Hindlimb muscle (tissue), 1 donor: ENCODE measurements at regions not wholly inside any gene's neighbourhood (a gene's known extent, or its start where the extent isn't known, plus 50 kb on each side); places are given as distances from the start of the nearest gene placed in this dataset.

Experiments
- DNase-seq: peaks from one replicate; pipeline ENCODE4 v3.0.0-alpha.2; 2013

- no peak for DNase-seq
Measured at GRCh38 chr10:52615331-52615730, 157.3 kb downstream of the MBL2 start.

GRCh38 chr10:52615756-52616394 lies 156.7 kb downstream of the MBL2 start:
- DNase-seq, result no peak

DNA sequence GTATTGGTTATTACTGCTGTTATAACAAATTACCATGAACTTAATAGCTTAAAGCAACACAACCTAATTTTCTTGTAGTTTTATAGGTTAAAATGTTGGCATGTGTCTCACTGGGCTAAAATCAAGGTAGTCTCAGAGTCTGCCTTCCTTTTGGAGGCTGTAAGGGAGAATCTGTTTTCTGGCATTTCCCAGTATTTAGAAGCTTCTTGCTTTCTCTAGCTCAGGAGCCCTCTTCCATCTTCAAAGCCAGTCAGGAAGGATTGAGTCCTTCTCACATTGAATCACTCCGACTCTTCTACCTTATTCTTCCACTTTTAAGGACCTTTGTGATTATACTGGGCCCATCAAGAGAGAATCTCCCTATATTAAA lies 156.2 kb downstream of the MBL2 start:
- DNase-seq, result no peak

GRCh38 chr10:52617346-52617745 lies 155.2 kb downstream of the MBL2 start:
- DNase-seq, result no peak

- DNase-seq, result no peak
Measured at GRCh38 chr10:52619052-52619451, 153.5 kb downstream of the MBL2 start.

DNA sequence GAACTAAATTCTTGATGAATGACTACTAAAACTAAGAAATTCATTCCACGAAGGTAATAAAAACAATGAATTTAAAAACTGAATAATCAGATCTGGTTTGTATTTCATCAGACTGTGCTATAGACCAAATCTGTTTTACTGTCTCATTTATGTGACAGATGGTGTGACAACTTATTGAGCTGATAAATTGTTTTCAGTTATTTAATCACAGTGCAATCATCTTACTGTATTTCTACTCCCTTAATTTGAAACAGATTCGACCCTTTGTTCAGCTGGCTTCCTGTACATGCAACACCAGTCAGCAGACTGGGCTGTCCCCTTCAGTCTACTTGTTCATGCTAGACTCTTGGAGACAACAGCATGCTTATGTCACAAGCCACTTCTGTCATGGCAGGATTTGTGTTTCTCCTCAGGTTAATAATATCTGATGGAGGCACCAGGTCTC lies 150.9 kb downstream of the MBL2 start:
- DNase-seq, result no peak

GRCh38 chr10:52623761-52624160 lies 148.8 kb downstream of the MBL2 start:
- DNase-seq, result no peak

GRCh38 chr10:52627279-52627678 lies 145.3 kb downstream of the MBL2 start:
- no peak for DNase-seq

- no peak for DNase-seq
Measured at GRCh38 chr10:52631146-52631545, 141.4 kb downstream of the MBL2 start.

- DNase-seq, result no peak
Measured at GRCh38 chr10:52631648-52632047, 140.9 kb downstream of the MBL2 start.

DNA sequence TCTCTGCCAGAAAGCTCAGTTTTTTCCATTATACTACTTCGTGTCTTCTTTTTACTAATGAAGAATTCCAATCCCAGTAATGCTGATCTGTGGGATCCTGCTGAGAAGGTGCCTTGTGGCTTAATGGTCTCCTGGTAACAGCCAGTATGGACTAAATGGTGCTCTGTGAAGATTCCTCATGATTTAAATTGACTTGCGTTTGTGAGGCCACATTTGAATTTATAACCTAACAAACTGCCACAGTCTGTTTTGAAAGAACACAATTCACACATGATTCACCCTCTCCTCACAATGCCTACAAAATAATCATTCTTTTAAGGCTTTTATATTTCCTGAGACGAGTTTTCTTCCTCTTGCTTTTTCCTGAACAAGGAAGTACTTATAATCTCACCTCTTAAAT lies 140.0 kb downstream of the MBL2 start:
- DNase-seq, result no peak

DNA sequence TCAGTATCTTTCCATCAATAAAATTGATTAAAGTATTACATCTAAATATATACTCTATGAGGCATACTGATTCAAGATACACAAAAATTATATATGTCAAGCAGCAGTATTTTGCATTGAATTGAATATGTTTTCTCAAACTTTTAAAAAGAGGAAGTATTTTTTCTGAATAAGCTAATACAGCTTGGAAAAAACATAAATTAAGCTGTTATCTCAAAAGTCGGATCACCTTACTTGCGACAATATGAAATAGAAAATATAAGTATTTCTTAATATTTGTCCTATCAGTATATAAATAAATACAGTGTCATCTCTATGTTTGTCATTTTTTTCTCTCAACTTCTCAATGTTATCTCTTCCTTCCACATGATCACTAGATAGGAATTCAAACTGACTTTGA lies 139.3 kb downstream of the MBL2 start:
- no peak for DNase-seq

GRCh38 chr10:52635651-52636050 lies 136.9 kb downstream of the MBL2 start:
- no peak for DNase-seq

DNA sequence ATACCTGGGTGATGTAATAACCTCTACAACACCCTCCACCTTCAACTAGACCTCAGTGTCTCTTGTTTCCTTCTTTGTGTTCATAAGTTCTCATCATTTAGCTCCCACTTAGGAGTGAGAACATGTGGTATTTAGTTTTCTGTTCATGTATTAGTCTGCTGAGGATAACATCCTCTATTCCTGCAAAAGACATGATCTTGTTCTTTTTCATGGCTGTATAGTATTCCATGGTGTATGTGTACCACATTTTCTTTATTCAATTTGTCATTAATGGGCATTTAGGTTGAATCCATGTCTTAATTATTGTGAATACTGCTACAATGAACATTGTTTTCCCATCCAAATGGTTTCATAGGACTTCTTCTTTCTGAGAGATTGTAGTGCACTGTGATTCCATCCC lies 135.7 kb downstream of the MBL2 start:
- no peak for DNase-seq

GRCh38 chr10:52637592-52637991 lies 135.0 kb downstream of the MBL2 start:
- no peak for DNase-seq

GRCh38 chr10:52639652-52640051 lies 132.9 kb downstream of the MBL2 start:
- no peak for DNase-seq

DNA sequence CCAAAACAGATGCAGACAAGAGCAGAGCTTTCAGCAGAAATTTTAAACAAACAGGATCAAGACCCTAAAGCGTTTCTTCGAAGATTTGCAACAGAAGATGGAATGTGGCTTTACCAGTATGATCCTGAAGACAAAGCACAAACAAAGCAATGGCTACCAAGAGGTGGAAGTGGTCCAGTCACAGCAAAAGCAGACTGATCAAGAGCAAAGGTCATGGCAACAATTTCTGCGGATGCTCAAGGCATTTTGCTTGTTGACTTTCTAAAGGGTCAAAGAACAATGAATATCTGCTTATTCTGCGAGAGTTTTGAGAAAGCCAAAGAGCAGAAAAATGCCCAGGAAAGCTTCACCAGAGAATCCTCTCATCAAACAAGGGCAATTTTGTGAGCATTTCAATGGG lies 130.4 kb downstream of the MBL2 start:
- DNase-seq, result no peak

- DNase-seq, result peak; percentile 12
Measured at GRCh38 chr10:52644373-52645186, 128.0 kb downstream of the MBL2 start.

GRCh38 chr10:52645187-52645758 lies 127.3 kb downstream of the MBL2 start:
- no peak for DNase-seq

GRCh38 chr10:52649511-52649910 lies 123.1 kb downstream of the MBL2 start:
- DNase-seq, result no peak

DNA sequence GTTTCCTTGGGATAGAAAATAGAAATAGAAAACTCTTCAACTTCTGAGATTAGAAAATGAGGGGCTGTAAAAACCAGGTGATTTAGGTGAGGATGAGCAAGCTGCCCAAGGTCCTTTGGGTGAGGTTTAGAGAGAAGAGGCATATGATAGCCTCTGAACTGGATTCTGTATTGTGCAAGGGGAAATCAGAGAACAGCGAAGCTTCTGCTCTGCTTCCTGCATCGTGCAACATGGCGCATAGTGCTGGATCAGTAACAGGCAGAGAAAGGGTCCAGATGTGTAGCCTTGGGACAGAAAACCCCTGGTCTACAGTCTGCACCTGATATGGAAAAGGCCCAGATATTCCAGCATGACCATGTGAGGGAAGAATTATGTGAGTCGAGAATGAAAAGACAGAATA lies 121.7 kb downstream of the MBL2 start:
- no peak for DNase-seq

DNA sequence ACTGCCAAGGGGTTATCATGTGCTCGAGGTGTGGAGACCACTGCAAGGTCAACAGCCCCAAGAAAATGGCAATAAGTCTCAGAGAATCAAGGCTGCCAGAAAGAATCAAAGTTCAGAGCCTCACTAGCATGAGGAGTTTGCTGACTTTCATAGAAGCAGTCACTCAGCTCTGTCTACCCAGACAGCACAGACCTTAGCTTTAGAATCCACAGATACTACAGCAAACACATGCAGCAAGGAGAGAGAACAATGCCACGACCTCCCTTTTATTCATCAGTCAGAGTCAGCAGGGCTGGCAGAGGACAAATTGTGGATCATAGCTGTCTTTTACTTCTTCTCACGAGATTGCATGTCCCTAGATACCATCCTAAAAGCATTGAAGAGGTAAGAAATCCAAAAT lies 121.3 kb downstream of the MBL2 start:
- DNase-seq, result no peak

- no peak for DNase-seq
Measured at GRCh38 chr10:52652431-52653262, 119.9 kb downstream of the MBL2 start.
